ENCODE measurements at regions not wholly inside any gene's neighbourhood (a gene's known extent, or its start where the extent isn't known, plus 50 kb on each side); places are given as distances from the start of the nearest gene placed in this dataset.

DNA sequence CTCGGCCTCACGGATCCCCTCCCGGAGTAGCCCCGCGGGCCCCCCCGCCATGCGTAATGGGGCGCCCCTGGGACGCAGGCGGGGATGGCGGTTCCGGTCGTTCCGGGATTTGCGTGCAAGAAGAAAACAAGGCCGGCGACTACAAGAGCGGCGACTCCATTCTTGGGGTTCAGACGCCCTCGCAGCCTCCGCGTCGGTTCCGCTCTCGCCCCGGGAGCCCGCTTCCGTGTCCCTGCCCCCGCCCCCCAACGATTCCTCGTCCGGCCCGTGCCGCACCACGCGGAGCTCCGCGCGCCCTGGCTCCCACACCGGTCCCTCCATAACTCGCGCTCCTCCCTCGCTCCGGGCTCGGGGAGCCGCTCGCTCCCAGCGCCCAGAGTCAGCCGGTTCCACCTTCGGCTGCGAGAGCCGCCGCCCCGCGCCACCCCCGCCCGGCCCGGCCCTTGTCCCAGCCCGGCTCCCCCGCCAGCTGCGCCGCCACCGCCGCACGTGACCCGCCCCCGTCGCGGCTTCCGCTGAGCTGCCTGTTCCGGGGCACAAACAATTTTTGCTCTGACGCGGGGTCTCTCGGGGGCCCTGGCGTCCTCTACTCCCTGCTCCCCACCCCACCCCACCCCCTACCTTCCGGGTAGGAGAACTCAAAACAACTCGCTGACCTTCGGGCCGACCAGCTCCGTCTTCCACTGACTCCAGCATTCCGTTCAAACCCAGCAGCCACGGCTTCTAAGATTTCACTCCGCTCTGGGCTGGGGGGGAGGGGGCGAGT, 78.8 kb upstream of the BCOR start:
- Histone ChIP-seq H3K4me1 (peaks cover 0 to 7% of the 10 kb centered on the region in 2 donors), H3K4me3 (peak overlapping the region; percentile 40 to 58), H3K9me3 (no peaks in the 10 kb centered on the region), H3K27me3 (no peaks in the 10 kb centered on the region), H3K27ac (peak overlapping the region; percentile 91 to 93), H3K36me3 (no peaks in the 10 kb centered on the region)
- peak; percentile 5 to 34 for TF ChIP-seq POLR2A (IDR thresholded peaks at IDR 0.05)
- TF ChIP-seq, protein P1, sequence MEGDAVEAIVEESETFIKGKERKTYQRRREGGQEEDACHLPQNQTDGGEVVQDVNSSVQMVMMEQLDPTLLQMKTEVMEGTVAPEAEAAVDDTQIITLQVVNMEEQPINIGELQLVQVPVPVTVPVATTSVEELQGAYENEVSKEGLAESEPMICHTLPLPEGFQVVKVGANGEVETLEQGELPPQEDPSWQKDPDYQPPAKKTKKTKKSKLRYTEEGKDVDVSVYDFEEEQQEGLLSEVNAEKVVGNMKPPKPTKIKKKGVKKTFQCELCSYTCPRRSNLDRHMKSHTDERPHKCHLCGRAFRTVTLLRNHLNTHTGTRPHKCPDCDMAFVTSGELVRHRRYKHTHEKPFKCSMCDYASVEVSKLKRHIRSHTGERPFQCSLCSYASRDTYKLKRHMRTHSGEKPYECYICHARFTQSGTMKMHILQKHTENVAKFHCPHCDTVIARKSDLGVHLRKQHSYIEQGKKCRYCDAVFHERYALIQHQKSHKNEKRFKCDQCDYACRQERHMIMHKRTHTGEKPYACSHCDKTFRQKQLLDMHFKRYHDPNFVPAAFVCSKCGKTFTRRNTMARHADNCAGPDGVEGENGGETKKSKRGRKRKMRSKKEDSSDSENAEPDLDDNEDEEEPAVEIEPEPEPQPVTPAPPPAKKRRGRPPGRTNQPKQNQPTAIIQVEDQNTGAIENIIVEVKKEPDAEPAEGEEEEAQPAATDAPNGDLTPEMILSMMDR (IDR thresholded peaks at IDR 0.05) = no peak
- DNase-seq = peak; percentile 47 to 67
- intact Hi-C loops (cut with DNase I; ENCODE audit: low total_unique reads) = loop anchor here (10.0 kb wide), 1 partner anchor 88 kb away; no protein-coding TSS in a partner anchor

DNA sequence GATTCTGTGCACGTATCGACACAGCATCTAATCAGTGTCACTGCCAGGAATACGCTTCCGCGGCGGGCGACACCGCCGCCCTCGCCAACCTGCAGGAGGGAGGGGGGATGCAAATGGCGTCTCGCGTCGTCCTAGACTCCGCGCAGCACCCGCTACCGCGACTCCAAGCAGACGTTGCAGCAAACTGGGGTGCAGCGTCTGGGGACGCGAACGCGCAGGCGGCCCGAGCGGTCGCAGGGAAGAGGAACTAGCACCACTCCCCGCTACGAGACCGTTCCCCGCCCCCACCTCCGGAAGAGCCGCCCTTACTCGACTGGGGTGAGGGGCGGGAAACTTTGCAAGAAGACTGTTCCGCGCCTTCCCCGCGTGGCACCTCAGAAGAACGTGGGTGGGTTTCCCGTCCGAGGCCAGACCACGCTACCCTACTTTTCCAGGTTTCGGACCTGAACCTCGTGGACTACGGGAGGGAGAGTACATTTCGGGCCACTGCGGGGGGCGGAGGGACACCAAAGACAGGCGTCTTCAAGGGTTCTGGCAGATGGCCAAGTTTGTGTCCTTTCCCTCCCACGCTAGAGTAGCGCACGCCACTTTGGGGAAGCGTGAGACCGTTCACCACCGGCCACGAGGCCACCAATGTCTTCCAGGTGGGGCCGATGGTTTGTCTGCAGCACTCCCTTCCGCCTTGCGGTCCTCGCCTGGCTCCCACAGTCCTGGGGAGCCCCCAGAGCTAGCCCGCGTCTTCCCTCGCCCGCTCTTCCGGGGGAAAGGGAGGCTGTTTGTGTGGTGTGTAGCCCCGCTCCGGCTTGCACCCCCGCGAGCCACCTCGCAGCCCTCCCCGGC, 78.0 kb upstream of the BCOR start:
- Histone ChIP-seq H3K4me1 (peaks cover 0 to 7% of the 10 kb centered on the region in 2 donors), H3K9me3 (no peaks in the 10 kb centered on the region), H3K27me3 (no peaks in the 10 kb centered on the region), H3K4me3 (peak overlapping the region; percentile 40 to 58), H3K27ac (peak overlapping the region; percentile 91 to 93), H3K36me3 (no peaks in the 10 kb centered on the region)
- TF ChIP-seq POLR2A (IDR thresholded peaks at IDR 0.05) = peak in 1 of 2 donors; percentile 7
- TF ChIP-seq, protein P1 (IDR thresholded peaks at IDR 0.05) = no peak
- intact Hi-C loops (cut with DNase I; ENCODE audit: low total_unique reads) = loop anchor here (10.0 kb wide), 1 partner anchor 89 kb away; no protein-coding TSS in a partner anchor
- DNase-seq = peak; percentile 66

DNA sequence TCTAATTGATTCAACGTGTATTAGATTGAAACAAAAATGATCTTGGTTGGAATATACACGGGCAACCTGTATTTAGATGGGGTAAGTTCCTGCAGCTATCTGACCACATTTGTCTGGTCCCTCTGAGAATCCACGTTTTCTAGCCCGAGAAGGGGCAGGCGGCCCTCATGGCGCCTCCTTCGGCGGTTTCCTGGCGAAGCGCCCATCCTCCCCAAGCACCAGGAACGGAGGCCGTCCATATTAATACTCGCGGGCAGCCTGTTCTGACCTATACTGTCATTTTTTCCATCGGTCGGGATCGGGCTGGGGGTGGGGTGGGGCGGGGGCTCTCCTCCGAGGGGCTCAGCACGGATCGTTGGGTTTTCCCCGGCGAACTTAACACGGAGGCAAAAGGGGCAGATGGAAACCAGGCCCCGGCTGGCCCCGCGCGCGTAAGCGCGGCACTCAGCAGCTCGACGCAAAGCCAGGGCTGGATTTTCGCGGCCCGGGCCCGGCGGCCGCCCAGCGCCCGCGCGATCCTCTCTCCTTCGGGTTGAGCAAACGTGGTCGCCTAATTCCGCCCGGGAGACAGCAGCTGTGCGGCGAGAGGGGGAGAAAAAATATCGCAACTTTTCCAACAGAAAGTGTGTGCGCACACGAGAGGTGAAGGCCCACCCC, 77.2 kb upstream of the BCOR start:
- Histone ChIP-seq H3K4me1 (peaks cover 0 to 7% of the 10 kb centered on the region in 2 donors), H3K4me3 (peak overlapping the region; percentile 40 to 58), H3K27me3 (no peaks in the 10 kb centered on the region), H3K9me3 (no peaks in the 10 kb centered on the region), H3K27ac (peak overlapping the region; percentile 91 to 93), H3K36me3 (no peaks in the 10 kb centered on the region)
- TF ChIP-seq, protein P1 (IDR thresholded peaks at IDR 0.05) = no peak
- no peak for TF ChIP-seq POLR2A (IDR thresholded peaks at IDR 0.05)
- intact Hi-C loops (cut with DNase I; ENCODE audit: low total_unique reads) = loop anchor here (5.0 to 10.0 kb wide), 2 partner anchors 90 to 163 kb away; no protein-coding TSS in a partner anchor
- peak; percentile 56 for DNase-seq

DNA sequence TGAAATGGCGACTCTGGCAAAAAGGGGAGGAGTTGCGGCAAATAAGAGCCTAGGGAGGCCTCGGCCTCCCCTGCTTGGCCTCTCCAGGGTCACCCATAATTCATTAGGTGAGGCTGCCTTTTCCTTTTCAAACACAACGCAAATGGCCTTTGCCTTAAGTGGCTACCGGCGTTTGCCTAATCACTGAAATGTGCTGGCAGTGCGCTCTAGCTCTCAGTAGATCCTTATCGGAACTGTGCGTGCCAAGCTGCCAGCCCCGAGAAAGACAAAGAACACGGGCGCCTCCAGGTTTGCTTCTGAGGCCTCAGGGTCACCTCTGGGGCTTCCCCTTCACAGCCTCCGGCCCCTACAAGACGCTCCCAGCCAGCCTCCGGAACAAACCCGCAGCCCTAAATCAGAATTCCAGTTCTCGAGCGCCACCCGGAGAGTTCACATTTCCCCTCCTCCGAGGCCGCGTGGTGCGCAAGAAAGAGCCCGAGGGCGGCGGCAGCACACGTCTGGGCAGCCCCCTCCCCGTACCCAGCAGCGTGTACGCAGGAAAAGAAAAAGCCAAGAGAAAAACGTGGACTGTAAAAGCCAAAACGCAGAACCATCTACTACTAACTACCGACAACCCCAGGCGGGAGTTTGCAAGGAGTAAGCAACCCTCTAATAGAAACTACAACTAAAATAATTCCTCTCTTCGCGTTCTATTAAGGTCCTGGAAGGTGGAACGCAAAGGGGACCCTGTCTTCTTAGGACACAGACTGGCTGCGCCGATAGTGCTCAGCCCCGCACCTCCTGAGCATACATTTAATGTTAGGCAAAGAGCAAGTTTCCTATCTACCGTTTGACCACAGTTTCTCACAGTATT, 76.5 kb upstream of the BCOR start:
- H3K4me3 ChIP-seq = peak overlapping the region; percentile 40 to 58
- H3K27me3 ChIP-seq = no peaks in the 10 kb centered on the region
- H3K4me1 ChIP-seq = peaks cover 0 to 7% of the 10 kb centered on the region in 2 donors
- intact Hi-C loops (cut with DNase I; ENCODE audit: low total_unique reads) = loop anchor here (5.0 to 10.0 kb wide), 2 partner anchors 91 to 162 kb away; no protein-coding TSS in a partner anchor
- H3K36me3 ChIP-seq = no peaks in the 10 kb centered on the region
- peak overlapping the region; percentile 91 to 93 for H3K27ac ChIP-seq
- DNase-seq = peak; percentile 37 to 59
- no peak for TF ChIP-seq POLR2A (IDR thresholded peaks at IDR 0.05)
- TF ChIP-seq, protein P1 (IDR thresholded peaks at IDR 0.05) = no peak
- no peaks in the 10 kb centered on the region for H3K9me3 ChIP-seq

Measured in uterus (tissue), 3 donors.